Stimulated activated CD4-positive, alpha-beta T cell treated with anti-CD3 and anti-CD28 coated beads, TNF-alpha, amount 100 ng/mL, for 48 hours (primary cell): ENCODE measurements at regions not wholly inside any gene's neighbourhood (a gene's known extent, or its start where the extent isn't known, plus 50 kb on each side); places are given as distances from the start of the nearest gene placed in this dataset.

ENCODE experiments used
- DNase-seq, 3 donors: peaks; one replicate each; pipeline ENCODE4 v3.0.0-alpha.2; 2020; ENCODE audit warnings: low read depth in 3 of 3

GRCh38 chr6:16855460-16855859 lies 94.2 kb upstream of the ATXN1 start:
- DNase-seq, result no peak

DNA sequence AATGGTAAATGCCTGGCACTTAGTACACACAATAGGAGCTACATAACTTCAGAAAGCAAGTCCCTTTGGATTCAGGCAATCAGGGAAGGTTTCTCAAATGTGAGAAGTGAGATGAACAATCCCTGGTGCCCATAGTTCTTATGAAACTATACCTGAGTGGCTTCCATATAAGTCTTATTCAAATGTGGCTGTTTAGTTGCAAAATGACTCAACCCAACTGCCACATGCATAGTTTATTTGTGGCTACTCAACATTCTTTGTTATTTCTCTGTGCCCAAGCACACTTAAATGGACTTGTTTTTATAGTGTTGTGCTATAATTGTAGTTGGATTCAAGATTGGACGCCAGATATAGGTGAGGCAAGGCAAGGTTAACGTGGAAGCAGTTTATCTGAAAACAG lies 93.7 kb upstream of the ATXN1 start:
- DNase-seq, result no peak

GRCh38 chr6:16852671-16853070 lies 91.4 kb upstream of the ATXN1 start:
- DNase-seq, result no peak

- no peak for DNase-seq
Observed at GRCh38 chr6:16851758-16852157, 90.5 kb upstream of the ATXN1 start.

DNA sequence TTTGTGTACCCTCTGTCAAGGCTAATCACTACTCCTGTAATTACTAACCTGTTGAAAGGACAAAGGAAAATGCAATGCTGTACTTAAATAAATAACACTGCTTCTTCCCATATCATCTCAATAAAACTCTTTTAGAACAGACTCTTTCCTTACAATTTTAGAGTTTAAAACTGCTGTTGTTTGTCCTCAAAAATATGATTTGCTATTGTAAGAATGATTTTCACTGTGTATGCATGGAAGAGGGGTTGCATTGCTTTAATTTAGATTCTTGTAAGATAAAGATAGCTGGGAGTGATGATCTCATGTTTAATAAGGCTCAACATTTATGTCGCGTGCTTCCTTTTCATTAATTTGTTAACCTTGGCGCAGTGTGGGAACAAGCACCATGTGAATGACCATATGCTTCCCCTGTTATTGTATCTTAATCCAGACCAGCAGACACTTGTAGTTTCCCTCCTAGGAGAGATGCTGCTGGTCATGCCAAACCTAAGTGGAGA lies 89.8 kb upstream of the ATXN1 start:
- DNase-seq, result no peak

DNA sequence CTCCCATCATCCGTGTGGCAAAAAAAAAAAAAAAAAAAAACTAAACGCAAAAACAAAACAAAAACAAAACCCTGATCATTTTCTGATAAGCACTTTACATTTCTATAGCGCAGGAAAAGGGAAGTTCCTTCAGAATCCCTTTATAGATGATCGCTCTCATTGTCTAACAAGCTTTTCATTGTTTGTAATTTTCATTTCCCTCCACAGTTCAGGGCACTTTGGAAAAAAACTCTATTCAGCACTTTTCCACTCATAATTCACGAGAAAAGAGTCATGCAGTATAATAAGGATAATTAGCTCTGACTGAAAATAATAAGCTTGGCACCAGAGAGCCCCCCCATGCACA lies 89.4 kb upstream of the ATXN1 start:
- no peak for DNase-seq

DNA sequence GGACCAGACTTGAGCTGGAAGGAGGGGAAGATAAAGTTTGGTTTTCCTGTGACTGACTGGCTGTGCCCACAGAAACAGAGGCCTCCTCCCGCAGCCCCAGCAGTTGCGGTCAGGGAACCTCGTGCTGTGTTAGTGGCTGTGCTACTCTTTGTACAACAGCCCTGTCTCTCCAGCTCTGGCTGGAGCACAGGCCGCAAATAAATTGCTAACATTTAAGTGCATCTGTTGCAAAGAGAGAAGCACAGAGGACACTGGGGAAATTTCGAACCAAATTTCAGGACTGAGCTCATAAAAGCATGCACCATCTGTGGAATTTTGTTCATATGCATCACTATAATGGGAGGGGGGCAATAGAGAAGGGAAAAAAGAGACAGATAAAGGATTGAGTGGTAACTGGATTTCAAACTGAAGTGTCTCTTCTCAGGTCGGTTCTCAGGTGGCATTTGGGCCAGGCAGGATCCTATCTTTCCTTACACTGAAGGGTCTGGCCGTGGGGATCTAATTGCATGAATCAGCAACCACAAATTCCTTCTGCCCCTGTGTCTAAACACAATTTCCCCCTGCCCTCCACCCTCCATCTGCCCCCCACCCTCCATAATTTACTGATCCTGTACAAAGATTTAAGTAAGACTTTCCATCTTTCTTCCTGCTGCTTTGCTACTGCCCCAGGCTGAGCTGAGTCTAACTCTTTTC lies 88.9 kb upstream of the ATXN1 start:
- DNase-seq, result no peak

- no peak for DNase-seq
Observed at GRCh38 chr6:16849280-16849987, 88.2 kb upstream of the ATXN1 start.

GRCh38 chr6:16846399-16846778 lies 85.1 kb upstream of the ATXN1 start:
- DNase-seq, result no peak

DNA sequence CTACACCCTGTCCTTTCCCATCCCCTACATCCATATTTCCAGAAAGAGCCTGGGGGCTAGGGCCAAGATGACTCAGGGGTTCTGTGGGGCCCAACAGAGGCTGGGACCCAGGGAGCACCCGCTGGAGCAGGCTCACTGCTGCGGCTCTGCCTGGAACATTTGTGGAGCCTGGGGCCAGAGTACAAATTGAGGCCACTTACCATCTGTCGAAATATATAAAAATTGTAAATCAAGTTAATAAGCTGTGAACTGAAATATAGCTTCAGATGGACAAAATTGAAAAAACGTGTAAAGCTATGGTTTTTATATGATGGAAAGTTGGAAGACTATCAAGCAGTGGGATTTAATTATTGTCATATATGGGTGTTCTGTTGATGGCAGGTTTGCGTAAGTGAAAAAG lies 82.9 kb upstream of the ATXN1 start:
- DNase-seq, result no peak

DNA sequence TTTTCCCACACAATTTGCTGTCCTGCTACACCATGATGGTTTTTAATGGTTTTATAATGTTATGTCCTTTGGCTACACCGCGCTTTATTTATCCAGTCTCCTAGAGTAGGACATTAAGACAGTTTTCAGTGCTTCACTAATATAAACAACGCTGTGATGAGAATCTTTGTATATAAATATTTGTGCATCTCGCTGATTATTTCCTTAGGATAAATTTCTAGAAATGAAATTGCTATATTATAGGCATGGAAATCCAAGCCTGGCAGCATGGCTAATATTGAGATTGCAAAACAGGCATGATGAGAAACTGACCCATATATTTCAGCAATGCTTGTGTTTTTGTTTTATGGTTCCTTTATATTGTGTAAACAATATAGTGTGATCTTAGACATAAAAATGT lies 81.4 kb upstream of the ATXN1 start:
- no peak for DNase-seq

- no peak for DNase-seq
Observed at GRCh38 chr6:16841241-16841640, 80.0 kb upstream of the ATXN1 start.

DNA sequence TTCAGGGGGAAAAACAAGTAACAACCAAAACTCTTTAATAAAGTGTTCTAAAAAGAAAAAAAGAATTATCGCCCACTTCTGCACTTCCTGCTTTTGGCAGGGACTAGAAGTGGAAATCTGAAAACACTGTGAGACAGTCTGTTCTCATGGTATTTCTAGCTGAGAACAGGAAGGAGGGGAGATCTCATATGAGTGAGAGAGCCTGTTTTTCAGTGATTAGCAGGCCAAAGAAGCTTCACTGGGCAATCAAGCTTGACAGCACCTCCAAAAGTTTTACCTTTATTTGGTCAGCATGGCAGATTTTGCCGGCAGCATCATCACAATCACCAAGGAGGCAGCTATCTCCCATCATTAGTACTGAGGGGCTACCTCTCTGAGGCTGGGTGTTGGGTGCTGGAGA lies 79.5 kb upstream of the ATXN1 start:
- no peak for DNase-seq

DNA sequence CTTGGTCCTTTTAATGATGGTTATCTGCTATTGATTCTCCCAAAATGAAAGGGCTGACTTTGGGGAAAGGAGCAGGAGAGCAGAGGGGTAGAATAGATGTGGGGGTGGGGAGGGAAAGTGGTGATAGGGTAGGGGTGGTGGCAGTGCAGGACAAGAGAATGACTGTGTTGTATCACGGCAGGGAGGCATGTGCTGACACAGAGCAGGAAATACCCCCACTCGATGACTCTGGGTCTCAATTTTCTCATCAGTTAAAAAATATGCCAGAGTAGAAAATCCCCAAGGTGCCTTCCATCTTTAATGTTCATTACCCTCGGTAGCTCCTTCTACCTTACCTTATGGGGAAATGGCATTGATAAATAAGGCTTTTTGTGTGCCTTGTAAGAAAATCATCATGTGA lies 79.0 kb upstream of the ATXN1 start:
- DNase-seq, result no peak

- DNase-seq, result no peak
Observed at GRCh38 chr6:16839631-16840179, 78.4 kb upstream of the ATXN1 start.

DNA sequence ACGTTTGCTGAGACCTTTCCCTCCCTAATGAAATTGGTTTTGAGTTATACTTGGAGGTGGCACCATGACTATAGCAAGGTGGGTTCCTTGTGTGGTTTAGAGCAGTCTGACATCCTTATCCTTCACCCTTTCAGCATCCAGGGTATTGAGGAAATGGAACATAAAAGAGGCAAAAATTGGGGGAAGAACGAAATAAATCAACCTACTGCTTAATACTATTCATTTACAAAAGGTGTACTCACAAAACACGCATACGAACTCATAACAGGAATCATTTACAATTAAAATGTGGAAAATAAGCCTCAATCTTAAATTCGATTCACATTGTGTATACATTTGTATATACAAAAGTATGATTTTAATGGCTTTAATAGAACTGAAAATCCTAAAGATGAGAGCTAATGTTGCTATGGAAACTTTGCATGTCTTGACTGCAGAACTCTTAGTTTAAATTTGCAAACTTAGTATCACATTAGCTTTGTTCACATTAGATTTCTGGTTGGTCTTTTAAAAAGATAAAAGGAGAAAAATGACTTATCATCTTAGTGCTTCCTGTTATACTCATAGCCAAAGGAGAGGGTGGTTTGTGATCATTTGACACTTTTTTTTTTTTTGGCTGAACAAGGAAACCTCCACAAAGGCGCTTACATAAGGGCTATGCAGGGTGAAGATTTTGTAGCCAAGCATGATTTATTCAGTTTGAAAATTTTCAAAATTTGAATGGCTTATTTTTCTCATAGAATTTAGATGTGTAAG lies 76.1 kb upstream of the ATXN1 start:
- DNase-seq, result no peak

DNA sequence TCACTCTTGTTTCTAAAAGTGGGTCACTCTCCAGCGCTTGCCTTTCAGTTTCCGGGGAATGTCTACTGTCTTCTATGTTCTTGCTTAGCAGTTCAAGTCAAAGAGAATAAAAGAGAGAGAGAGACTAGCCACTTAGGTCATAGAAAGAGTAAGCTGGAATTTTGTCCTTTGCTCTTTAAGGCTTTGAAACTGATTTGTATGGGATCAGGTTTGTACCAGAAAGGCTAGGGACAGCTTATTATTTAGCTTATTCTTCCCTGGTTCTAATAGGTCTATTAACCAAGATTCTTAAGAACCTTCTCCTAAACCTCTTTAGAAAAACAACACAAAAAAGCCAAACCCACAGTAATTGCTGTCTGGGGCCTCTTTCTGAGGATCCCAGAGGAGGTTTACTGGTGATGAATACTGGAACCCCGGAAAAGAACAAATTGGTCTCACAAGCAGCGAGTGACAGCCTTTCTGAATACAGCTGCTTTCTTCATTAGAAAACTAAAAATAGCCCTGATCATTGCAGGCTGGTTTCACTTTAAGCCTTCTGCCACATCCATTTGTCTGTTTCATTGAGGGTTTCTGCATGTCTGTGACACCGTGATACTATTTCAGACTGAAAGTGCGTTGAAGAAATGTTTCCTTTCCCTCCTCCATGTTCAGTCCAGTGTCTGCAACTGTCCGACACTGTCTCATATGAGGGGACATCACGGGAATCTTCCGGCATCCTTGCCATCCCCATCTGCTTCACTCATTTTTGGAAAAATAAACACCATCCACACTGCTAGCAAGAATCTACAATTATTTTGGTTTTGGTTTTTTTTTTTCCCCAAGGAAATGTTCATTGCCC lies 75.1 kb upstream of the ATXN1 start:
- no peak for DNase-seq

DNA sequence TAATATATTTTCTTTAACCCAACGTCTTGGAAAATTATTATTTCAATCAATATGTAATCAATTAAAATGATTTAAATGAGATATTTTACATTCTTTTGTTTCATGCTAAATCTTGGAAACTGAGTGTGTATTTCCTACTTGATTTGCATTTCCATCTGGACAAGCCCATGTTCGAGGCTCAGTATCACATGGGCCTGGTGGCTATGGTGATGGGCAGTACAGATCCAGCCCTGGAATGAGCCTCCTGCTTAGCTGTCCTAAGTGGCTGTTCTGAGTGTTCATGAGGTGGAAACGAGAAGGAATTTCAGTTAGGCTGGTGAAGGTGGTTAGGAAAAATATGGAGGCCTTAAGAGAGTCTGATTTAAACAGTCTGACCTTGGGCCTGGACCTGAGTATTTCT lies 73.0 kb upstream of the ATXN1 start:
- no peak for DNase-seq

GRCh38 chr6:16832721-16833120 lies 71.5 kb upstream of the ATXN1 start:
- DNase-seq, result no peak

- DNase-seq, result no peak
Observed at GRCh38 chr6:16832043-16832567, 70.8 kb upstream of the ATXN1 start.

DNA sequence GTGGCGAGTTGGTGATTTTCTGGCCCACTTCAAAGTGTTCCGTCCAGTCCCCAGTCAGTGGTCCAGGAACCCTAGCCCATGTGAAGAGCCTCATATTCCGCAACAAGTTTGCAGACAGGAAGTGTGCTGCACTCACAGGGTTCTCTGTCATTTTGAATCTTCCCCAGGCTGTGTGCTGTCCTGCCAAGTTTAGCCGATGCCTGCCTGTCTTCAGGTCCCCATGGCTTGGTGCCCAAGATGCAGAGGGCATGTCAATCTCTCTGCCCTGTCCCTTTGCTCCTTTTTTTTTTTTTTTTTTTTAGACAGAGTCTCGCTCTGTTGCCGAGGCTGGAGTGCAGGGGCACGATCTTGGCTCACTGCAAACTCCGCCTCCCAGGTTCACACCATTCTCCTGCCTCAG lies 69.9 kb upstream of the ATXN1 start:
- no peak for DNase-seq

DNA sequence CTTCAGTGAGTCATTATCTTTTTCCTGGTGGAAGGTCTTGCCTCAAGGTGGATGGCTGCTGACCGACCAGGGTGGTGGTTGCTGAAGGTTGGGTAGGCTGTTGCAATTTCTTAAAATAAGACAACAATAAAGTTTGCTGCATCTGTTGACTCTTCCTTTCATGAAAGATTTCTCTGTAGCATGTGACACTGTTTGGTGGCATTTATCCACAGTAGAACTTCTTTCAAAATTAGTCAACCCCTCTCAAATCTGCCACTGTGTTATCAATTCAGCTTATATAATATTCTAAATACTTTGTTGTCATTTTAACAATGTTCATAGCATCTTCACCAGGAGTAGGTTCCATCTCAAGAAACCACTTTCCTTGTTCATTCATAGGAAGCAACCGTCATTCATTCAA lies 66.8 kb upstream of the ATXN1 start:
- DNase-seq, result no peak
